Testis (tissue), 2 donors: ENCODE measurements at regions not wholly inside any gene's neighbourhood (a gene's known extent, or its start where the extent isn't known, plus 50 kb on each side); places are given as distances from the start of the nearest gene placed in this dataset.

Source experiments
- CTCF ChIP-seq, 3 experiments: fragments of 450-650 bp in 2 of 3; fragments of 200-600 bp in 1 of 3; sonication (generic) in 1 of 3; IDR thresholded peaks; one replicate each; pipeline ENCODE4 v1.5.1; 2016 to 2019; ENCODE audit warnings: antibody characterized with exemption in 3 of 3, mild to moderate bottlenecking in 2 of 3, moderate library complexity in 1 of 3
- POLR2A ChIP-seq: fragments of 450-650 bp; IDR thresholded peaks from one replicate; pipeline ENCODE4 v1.6.1; 2017; ENCODE audit warnings: antibody characterized with exemption, mild to moderate bottlenecking, moderate library complexity

GRCh38 chr5:163623524-163623923 is 118.1 kb downstream of the MAT2B start:
- TF ChIP-seq CTCF (IDR thresholded peaks at IDR 0.05) (no peak), POLR2A (no peak)
